Breast epithelium (tissue), 4 donors: ENCODE measurements at regions not wholly inside any gene's neighbourhood (a gene's known extent, or its start where the extent isn't known, plus 50 kb on each side); places are given as distances from the start of the nearest gene placed in this dataset.
"Not testable (repeated sequence)": the region's sequence is repeated elsewhere in the genome, so short reads cannot be mapped to it uniquely, and the experiment has no call there.

Experiments used
- DNase-seq, 2 donors: peaks; one replicate each; pipeline ENCODE4 v3.0.0-alpha.2; 2019; ENCODE audit warnings: low spot score in 2 of 2
- H3K27ac ChIP-seq, 2 donors: fragments of 200-600 bp; sonication (generic) in 1 of 2; one replicate each; pipeline ENCODE4 v1.5.1; 2016 to 2019; ENCODE audit warnings: mild to moderate bottlenecking in 1 of 2
- H3K27me3 ChIP-seq, 2 donors: fragments of 200-600 bp; sonication (generic) in 1 of 2; one replicate each; pipeline versions ENCODE4 v1.5.1 to v1.6.0; 2017 to 2019; ENCODE audit warnings: control low read depth in 1 of 2, mild to moderate bottlenecking in 1 of 2
- H3K36me3 ChIP-seq: fragments of 200-600 bp; one replicate; pipeline ENCODE4 v1.5.1; 2019
- H3K4me1 ChIP-seq, 2 donors: fragments of 200-600 bp; sonication (generic); one replicate each; pipeline ENCODE4 v1.5.1; 2016 to 2019; ENCODE audit warnings: control low read depth in 1 of 2
- H3K4me3 ChIP-seq, 3 donors: fragments of 200-600 bp; sonication (generic); 1 replicate in 2 of 3; 2 replicates in 1 of 3; pipeline ENCODE4 v1.5.1; 2016 to 2019; ENCODE audit warnings: mild to moderate bottlenecking in 3 of 3, moderate library complexity in 2 of 3
- H3K9me3 ChIP-seq, 2 donors: fragments of 200-600 bp; sonication (generic) in 1 of 2; one replicate each; pipeline ENCODE4 v1.5.1; 2016 to 2019; ENCODE audit warnings: control low read depth in 1 of 2
- POLR2A ChIP-seq: fragments of 450-650 bp; IDR thresholded peaks from one replicate; pipeline ENCODE4 v1.6.1; 2016; ENCODE audit warnings: antibody characterized with exemption, mild to moderate bottlenecking, moderate library complexity
- POLR2AphosphoS5 ChIP-seq, 3 donors: sonication (generic); formaldehyde crosslinking; IDR thresholded peaks; one replicate each; pipeline ENCODE4 v1.6.1; 2017; ENCODE audit warnings: antibody characterized with exemption in 3 of 3
- intact Hi-C: fragments of 100-400 bp; cut with DNase I; formaldehyde crosslinking; loops from one replicate; pipeline ENCODE4 v1.15.1; 2023; ENCODE audit warnings: low total_unique reads
- TF ChIP-seq, protein P1 (sequence below), 3 donors: fragments of 450-650 bp; IDR thresholded peaks; one replicate each; pipeline ENCODE4 v1.5.1; 2016 to 2017; ENCODE audit warnings: antibody characterized with exemption in 3 of 3, mild to moderate bottlenecking in 3 of 3, moderate library complexity in 3 of 3

GRCh38 chr7:67631476-67631875 lies 634.8 kb downstream of the TYW1 start:
- H3K27ac ChIP-seq, result no peak overlapping the region
- no peak for TF ChIP-seq POLR2A
- no peak for TF ChIP-seq POLR2AphosphoS5 (IDR thresholded peaks at IDR 0.05)
- TF ChIP-seq, protein P1, sequence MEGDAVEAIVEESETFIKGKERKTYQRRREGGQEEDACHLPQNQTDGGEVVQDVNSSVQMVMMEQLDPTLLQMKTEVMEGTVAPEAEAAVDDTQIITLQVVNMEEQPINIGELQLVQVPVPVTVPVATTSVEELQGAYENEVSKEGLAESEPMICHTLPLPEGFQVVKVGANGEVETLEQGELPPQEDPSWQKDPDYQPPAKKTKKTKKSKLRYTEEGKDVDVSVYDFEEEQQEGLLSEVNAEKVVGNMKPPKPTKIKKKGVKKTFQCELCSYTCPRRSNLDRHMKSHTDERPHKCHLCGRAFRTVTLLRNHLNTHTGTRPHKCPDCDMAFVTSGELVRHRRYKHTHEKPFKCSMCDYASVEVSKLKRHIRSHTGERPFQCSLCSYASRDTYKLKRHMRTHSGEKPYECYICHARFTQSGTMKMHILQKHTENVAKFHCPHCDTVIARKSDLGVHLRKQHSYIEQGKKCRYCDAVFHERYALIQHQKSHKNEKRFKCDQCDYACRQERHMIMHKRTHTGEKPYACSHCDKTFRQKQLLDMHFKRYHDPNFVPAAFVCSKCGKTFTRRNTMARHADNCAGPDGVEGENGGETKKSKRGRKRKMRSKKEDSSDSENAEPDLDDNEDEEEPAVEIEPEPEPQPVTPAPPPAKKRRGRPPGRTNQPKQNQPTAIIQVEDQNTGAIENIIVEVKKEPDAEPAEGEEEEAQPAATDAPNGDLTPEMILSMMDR (IDR thresholded peaks at IDR 0.05), result no peak
- peak overlapping the region in 1 of 3 donors; percentile 6 for H3K4me3 ChIP-seq
- intact Hi-C loops, result no loop called here
- DNase-seq, result no peak
- H3K27me3 ChIP-seq, result peaks cover 0 to 6% of the 10 kb centered on the region in 2 donors
- H3K4me1 ChIP-seq, result no peaks in the 10 kb centered on the region
- H3K9me3 ChIP-seq, result no peaks in the 10 kb centered on the region
- no peaks in the 10 kb centered on the region for H3K36me3 ChIP-seq

DNA sequence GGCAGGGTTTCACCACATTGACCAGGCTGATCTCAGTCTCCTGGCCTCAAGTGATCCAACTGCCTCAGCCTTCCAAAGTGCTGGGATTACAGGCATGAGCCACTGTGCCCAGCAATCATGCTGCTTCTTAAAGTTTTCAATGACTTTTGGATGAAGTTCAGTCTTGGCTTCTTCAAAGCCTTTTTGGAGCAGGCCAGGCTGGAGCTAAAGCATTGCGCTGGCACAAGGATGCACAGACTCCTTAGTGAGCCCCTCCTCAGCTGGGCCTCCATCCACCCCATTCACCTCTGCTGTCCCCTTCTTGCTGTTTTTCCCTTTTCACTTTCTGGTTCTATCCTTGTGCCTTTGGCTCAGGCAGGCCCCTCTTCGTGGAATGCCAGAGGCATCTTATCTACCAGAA lies 638.6 kb downstream of the TYW1 start:
- no peak overlapping the region for H3K27ac ChIP-seq
- no peaks in the 10 kb centered on the region for H3K36me3 ChIP-seq
- H3K4me3 ChIP-seq, result no peak overlapping the region
- intact Hi-C loops, result no loop called here
- TF ChIP-seq, protein P1 (IDR thresholded peaks at IDR 0.05), result no peak
- TF ChIP-seq POLR2A (no peak), POLR2AphosphoS5 (IDR thresholded peaks at IDR 0.05) (no peak)
- H3K4me1 ChIP-seq, result no peaks in the 10 kb centered on the region
- H3K9me3 ChIP-seq, result no peaks in the 10 kb centered on the region
- no peaks in the 10 kb centered on the region for H3K27me3 ChIP-seq
- DNase-seq, result no peak

DNA sequence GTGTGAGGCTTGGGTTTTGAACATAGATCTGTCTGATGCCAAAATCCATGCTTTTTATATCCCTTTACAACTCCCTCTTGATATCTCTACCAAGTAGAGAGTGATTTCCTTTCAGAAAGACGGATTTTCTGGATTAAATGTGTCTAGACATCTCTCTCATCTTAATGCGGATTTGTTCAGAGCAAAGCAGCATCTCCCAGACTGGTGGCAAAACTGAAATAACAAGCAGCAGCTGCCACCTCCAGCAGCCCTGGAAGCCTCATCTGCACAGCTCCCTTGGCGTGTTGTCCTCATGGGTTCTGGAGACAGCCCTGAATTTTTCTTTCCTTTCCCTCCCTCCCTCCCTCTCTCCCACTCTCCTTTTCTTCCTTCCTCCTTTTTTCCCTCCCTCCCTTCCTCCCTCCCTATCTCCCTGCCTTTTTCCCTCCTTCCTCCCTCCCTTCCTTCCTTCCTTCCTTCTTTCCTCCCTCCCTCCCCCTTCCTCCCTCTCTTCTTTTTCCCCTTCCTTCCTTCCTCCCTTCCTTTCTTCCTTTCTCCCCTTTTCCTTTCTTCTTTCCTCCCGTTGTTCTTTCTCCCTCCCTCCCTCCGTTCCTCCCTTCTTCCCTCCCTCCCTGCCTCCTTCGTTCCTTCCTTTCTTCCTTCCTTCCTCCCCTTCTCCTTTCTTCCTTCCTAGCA lies 639.9 kb downstream of the TYW1 start:
- intact Hi-C loops, result no loop called here
- TF ChIP-seq, protein P1 (IDR thresholded peaks at IDR 0.05), result no peak
- no peak for TF ChIP-seq POLR2AphosphoS5 (IDR thresholded peaks at IDR 0.05)
- no peak for TF ChIP-seq POLR2A
- Histone ChIP-seq H3K27me3 (no peaks in the 10 kb centered on the region), H3K27ac (no peak overlapping the region), H3K4me1 (no peaks in the 10 kb centered on the region), H3K4me3 (no peak overlapping the region), H3K36me3 (no peaks in the 10 kb centered on the region), H3K9me3 (no peaks in the 10 kb centered on the region)
- DNase-seq, result no peak

DNA sequence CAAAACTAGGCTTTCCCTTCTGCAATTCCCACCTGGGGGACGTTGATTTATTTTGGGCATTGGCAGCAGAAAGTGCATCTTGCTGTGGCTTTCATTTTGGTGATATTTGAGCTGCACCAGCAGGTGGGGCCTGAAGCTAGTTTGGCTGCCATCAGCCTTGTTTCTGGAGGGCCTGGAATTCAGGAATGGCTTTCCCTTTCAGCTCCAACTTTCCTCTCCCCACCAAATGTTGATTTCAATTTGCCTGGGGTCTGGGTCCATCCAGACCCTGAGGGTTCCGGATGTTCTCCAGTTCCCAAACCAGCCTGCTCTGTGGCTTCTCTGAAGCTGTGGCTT lies 640.4 kb downstream of the TYW1 start:
- H3K27ac ChIP-seq, result no peak overlapping the region

GRCh38 chr7:67642542-67642941 lies 645.9 kb downstream of the TYW1 start:
- H3K36me3 ChIP-seq, intact Hi-C loops, H3K4me1 ChIP-seq, H3K4me3 ChIP-seq, DNase-seq, H3K9me3 ChIP-seq, H3K27ac ChIP-seq, H3K27me3 ChIP-seq: not testable (repeated sequence)

More for the DNA sequence above, 640.4 kb downstream of the TYW1 start:
- Histone ChIP-seq H3K27me3 (no peaks in the 10 kb centered on the region), H3K9me3 (no peaks in the 10 kb centered on the region), H3K4me1 (no peaks in the 10 kb centered on the region), H3K36me3 (no peaks in the 10 kb centered on the region), H3K4me3 (no peak overlapping the region)
- no peak for DNase-seq
- intact Hi-C loops, result no loop called here
- TF ChIP-seq POLR2A, result no peak
- TF ChIP-seq, protein P1 (IDR thresholded peaks at IDR 0.05), result no peak
- TF ChIP-seq POLR2AphosphoS5 (IDR thresholded peaks at IDR 0.05), result no peak

DNA sequence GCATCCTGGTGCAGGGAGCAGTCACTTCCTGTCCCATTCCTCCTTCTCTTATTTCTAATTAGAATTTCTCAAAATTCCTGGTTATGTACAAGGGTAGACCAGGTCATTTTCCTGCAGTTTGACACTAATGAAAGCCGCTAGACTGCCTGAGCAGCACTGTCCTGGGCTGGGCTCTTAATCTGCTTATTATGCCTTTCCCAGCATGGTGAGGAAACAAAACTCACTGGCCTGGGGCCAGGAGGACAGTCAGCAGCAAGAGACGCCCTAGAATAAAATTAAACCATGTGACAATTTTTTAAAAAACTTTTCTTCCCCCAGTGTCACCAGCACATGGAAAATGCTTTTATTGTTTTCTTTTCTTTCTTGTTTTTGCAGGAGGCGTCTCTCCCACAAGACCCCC lies 647.5 kb downstream of the TYW1 start:
- H3K27me3 ChIP-seq, result no peaks in the 10 kb centered on the region
- no peak overlapping the region for H3K4me3 ChIP-seq
- TF ChIP-seq POLR2AphosphoS5 (IDR thresholded peaks at IDR 0.05) (no peak), POLR2A (no peak)
- TF ChIP-seq, protein P1 (IDR thresholded peaks at IDR 0.05), result no peak
- no peaks in the 10 kb centered on the region for H3K4me1 ChIP-seq
- no peaks in the 10 kb centered on the region for H3K9me3 ChIP-seq
- no peaks in the 10 kb centered on the region for H3K36me3 ChIP-seq
- intact Hi-C loops, result no loop called here
- H3K27ac ChIP-seq, result no peak overlapping the region
- no peak for DNase-seq
